ENCODE measurements at regions not wholly inside any gene's neighbourhood (a gene's known extent, or its start where the extent isn't known, plus 50 kb on each side); places are given as distances from the start of the nearest gene placed in this dataset.

DNA sequence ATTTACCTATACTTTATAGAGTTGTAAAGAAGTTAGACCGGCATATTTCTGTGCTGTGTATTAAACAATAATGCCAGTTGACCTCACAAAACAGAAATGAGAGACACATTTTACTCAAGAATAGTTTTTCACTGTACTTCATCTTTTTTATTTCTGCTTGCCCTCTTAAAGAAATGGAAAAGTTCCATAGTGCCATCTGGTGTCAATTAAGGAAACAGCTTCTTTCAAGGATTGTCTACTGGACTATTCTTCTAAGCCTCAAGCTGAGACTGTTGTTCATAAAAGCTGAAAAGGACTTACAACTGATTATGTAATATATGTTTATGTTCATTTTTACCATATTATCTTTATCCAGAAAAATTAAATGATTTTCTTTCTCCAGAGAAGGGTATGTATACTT lies 1523.7 kb downstream of the ARAP2 start:
- peaks cover 3% of the 10 kb centered on the region for H3K9me3 Mint-ChIP-seq (ENCODE audit: unreplicated experiment)
- TF ChIP-seq, protein P1, sequence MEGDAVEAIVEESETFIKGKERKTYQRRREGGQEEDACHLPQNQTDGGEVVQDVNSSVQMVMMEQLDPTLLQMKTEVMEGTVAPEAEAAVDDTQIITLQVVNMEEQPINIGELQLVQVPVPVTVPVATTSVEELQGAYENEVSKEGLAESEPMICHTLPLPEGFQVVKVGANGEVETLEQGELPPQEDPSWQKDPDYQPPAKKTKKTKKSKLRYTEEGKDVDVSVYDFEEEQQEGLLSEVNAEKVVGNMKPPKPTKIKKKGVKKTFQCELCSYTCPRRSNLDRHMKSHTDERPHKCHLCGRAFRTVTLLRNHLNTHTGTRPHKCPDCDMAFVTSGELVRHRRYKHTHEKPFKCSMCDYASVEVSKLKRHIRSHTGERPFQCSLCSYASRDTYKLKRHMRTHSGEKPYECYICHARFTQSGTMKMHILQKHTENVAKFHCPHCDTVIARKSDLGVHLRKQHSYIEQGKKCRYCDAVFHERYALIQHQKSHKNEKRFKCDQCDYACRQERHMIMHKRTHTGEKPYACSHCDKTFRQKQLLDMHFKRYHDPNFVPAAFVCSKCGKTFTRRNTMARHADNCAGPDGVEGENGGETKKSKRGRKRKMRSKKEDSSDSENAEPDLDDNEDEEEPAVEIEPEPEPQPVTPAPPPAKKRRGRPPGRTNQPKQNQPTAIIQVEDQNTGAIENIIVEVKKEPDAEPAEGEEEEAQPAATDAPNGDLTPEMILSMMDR (IDR thresholded peaks at IDR 0.05), result peak; percentile 76
- DNase-seq (ENCODE audit: extremely low spot score, unreplicated experiment), result no peak

DNA sequence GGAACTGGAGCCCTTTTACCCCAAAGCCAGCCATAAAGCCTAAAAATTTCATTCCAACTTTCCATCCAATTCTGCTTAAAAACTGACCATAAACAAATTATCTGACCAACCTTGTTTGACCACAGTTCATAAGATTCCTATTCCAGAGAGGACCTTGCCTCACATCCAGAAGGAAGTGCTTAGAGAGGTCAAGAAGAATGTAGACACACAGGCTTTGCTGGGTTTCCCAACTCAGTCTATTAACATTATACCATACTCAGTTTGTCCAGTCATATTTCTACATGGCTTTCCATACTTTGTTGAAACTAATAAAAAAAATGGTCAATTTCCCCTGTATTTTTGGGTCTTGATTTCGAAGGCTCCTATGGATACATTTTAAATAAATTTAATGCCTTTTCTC lies 1522.5 kb downstream of the ARAP2 start:
- Mint-ChIP-seq H3K9me3 (ENCODE audit: unreplicated experiment) (peaks cover 3% of the 10 kb centered on the region), H3K36me3 (ENCODE audit: unreplicated experiment) (no peaks in the 10 kb centered on the region), H3K27me3 (ENCODE audit: unreplicated experiment) (no peaks in the 10 kb centered on the region), H3K4me3 (ENCODE audit: unreplicated experiment) (no peak overlapping the region), H3K4me1 (ENCODE audit: unreplicated experiment) (peaks cover 33% of the 10 kb centered on the region), H3K27ac (ENCODE audit: unreplicated experiment) (no peak overlapping the region)
- TF ChIP-seq, protein P1 (IDR thresholded peaks at IDR 0.05), result no peak
- DNase-seq (ENCODE audit: extremely low spot score, unreplicated experiment), result no peak

More for the DNA sequence above, 1523.7 kb downstream of the ARAP2 start:
- no peaks in the 10 kb centered on the region for H3K36me3 Mint-ChIP-seq (ENCODE audit: unreplicated experiment)
- no peaks in the 10 kb centered on the region for H3K27me3 Mint-ChIP-seq (ENCODE audit: unreplicated experiment)
- H3K27ac Mint-ChIP-seq (ENCODE audit: unreplicated experiment), result no peak overlapping the region
- no peak overlapping the region for H3K4me3 Mint-ChIP-seq (ENCODE audit: unreplicated experiment)
- peaks cover 33% of the 10 kb centered on the region for H3K4me1 Mint-ChIP-seq (ENCODE audit: unreplicated experiment)

DNA sequence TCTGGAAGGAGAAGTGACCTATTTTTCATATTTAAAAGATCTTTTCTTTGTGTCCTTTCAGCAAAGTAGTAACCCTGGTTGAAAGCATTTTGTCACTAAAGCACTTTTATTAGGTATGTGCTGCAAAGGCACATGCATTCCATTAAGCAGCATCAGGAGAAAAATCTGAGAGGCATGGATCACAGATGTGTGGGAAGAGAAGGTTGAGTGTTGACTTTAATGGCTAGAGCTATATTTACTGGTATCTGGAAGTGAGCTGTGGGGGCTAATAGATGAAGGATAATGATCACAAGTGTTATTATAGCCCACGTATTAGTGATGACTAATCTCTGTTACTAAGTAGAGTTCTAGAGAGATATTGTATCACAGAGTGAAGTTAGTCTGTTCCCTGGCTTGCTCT lies 1520.7 kb downstream of the ARAP2 start:
- no peak for DNase-seq (ENCODE audit: extremely low spot score, unreplicated experiment)

DNA sequence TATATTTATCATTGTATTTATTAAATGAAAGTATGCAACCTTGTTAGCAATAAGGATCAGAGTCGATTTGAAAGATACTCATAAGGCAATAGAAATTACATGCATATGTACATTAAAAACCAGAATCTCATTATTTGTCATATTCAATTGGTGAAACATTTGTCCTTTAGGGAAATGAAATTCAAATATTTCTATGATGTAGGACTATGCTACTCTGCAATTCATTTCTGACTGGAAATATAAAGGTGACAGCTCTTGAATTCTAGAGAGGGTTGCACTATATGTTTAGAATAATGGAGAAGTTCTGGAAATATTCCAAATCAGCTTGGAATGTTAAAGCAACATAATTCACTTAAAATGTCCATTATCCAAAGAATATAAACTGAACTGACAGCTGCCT lies 1519.8 kb downstream of the ARAP2 start:
- Mint-ChIP-seq H3K36me3 (ENCODE audit: unreplicated experiment) (peaks cover 2% of the 10 kb centered on the region), H3K4me3 (ENCODE audit: unreplicated experiment) (no peak overlapping the region), H3K4me1 (ENCODE audit: unreplicated experiment) (peaks cover 23% of the 10 kb centered on the region), H3K27me3 (ENCODE audit: unreplicated experiment) (no peaks in the 10 kb centered on the region), H3K27ac (ENCODE audit: unreplicated experiment) (no peak overlapping the region), H3K9me3 (ENCODE audit: unreplicated experiment) (peaks cover 9% of the 10 kb centered on the region)
- no peak for DNase-seq (ENCODE audit: extremely low spot score, unreplicated experiment)
- TF ChIP-seq, protein P1 (IDR thresholded peaks at IDR 0.05), result no peak

More for the DNA sequence above, 1520.7 kb downstream of the ARAP2 start:
- H3K4me3 Mint-ChIP-seq (ENCODE audit: unreplicated experiment), result no peak overlapping the region
- peaks cover 6% of the 10 kb centered on the region for H3K9me3 Mint-ChIP-seq (ENCODE audit: unreplicated experiment)
- H3K36me3 Mint-ChIP-seq (ENCODE audit: unreplicated experiment), result peaks cover 2% of the 10 kb centered on the region
- peaks cover 28% of the 10 kb centered on the region for H3K4me1 Mint-ChIP-seq (ENCODE audit: unreplicated experiment)
- peak overlapping the region; percentile 0 for H3K27ac Mint-ChIP-seq (ENCODE audit: unreplicated experiment)
- no peaks in the 10 kb centered on the region for H3K27me3 Mint-ChIP-seq (ENCODE audit: unreplicated experiment)
- TF ChIP-seq, protein P1 (IDR thresholded peaks at IDR 0.05), result no peak

DNA sequence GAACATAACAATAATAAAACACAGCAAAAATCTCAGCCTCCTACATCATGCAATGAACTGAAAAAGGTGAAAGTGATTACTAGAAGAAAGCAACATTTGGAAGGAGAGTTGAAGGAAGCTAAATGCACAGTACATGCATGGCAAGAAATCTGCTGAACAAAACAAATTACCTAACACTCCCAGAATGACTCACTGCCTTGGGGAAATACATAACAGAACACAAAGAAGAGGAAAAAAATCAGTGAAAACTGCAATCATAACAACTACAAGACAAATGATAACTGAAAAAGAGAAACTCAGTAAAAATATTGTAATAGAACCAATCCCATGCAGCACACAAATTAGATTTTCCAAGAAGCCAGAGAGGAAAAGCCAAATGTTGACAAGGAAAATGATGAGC lies 1513.2 kb downstream of the ARAP2 start:
- Mint-ChIP-seq H3K4me1 (ENCODE audit: unreplicated experiment) (peaks cover 34% of the 10 kb centered on the region), H3K27me3 (ENCODE audit: unreplicated experiment) (no peaks in the 10 kb centered on the region), H3K36me3 (ENCODE audit: unreplicated experiment) (peaks cover 2% of the 10 kb centered on the region), H3K27ac (ENCODE audit: unreplicated experiment) (peak overlapping the region; percentile 85), H3K4me3 (ENCODE audit: unreplicated experiment) (no peak overlapping the region), H3K9me3 (ENCODE audit: unreplicated experiment) (peaks cover 9% of the 10 kb centered on the region)
- no peak for DNase-seq (ENCODE audit: extremely low spot score, unreplicated experiment)
- TF ChIP-seq, protein P1 (IDR thresholded peaks at IDR 0.05), result no peak
